ENCODE measurements at regions not wholly inside any gene's neighbourhood (a gene's known extent, or its start where the extent isn't known, plus 50 kb on each side); places are given as distances from the start of the nearest gene placed in this dataset.

DNA sequence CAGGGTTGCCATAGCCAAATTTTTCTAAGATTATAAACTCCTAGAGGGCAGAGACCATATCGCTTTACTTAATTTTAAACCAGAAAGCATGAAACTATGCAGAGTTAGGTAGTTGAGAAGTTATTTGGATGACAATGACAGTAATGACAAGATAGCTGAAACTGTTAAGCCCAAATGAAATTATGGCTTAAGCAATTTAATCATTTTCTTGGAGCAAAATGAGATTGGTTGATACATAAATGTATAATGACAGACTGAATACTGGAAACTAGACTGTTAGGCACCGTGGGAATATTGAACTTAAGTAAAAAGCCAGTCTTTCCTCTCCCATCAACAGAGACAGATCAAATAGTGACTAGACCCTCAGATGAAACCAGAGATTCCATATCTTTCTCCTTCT is 670.3 kb upstream of the NRSN1 start:
- H3K23me2 ChIP-seq (ENCODE audit: insufficient read length, low read depth, low read length, poor library complexity, severe bottlenecking), result no peaks in the 10 kb centered on the region
- H3K27me3 ChIP-seq (ENCODE audit: insufficient read depth, low read length), result no peaks in the 10 kb centered on the region
- H3K4ac ChIP-seq (ENCODE audit: low read depth, low read length), result no peak overlapping the region
- no peak overlapping the region for H3K9ac ChIP-seq (ENCODE audit: extremely low read depth, insufficient read length, low read length)
- no peak overlapping the region for H2BK120ac ChIP-seq (ENCODE audit: low read depth, low read length, poor library complexity, severe bottlenecking)
- H3K4me2 ChIP-seq (ENCODE audit: insufficient read depth, insufficient read length, low read length), result no peak overlapping the region
- no peak overlapping the region for H2BK12ac ChIP-seq (ENCODE audit: insufficient read length, low read depth, low read length)
- Mint-ChIP-seq H3K4me1 (peaks cover 8 to 12% of the 10 kb centered on the region in 2 experiments; a peak in 2 of 4 replicates), H3K9me3 (no peaks in the 10 kb centered on the region), H3K36me3 (ENCODE audit: insufficient read depth in 1 of 3, low read depth in 3 of 3) (no peaks in the 10 kb centered on the region; a peak in 1 of 7 replicates), H3K27me3 (ENCODE audit: low read depth) (no peaks in the 10 kb centered on the region), H3K4me3 (no peak overlapping the region), H3K27ac (no peak overlapping the region)
- H2BK15ac ChIP-seq (ENCODE audit: low read depth, low read length), result no peak overlapping the region
- no CpG with 5 or more reads among the region's 2 CpGs for WGBS (ENCODE audit: extremely low coverage, insufficient read length, low lambda C conversion rate)
- TF ChIP-seq, protein P1, sequence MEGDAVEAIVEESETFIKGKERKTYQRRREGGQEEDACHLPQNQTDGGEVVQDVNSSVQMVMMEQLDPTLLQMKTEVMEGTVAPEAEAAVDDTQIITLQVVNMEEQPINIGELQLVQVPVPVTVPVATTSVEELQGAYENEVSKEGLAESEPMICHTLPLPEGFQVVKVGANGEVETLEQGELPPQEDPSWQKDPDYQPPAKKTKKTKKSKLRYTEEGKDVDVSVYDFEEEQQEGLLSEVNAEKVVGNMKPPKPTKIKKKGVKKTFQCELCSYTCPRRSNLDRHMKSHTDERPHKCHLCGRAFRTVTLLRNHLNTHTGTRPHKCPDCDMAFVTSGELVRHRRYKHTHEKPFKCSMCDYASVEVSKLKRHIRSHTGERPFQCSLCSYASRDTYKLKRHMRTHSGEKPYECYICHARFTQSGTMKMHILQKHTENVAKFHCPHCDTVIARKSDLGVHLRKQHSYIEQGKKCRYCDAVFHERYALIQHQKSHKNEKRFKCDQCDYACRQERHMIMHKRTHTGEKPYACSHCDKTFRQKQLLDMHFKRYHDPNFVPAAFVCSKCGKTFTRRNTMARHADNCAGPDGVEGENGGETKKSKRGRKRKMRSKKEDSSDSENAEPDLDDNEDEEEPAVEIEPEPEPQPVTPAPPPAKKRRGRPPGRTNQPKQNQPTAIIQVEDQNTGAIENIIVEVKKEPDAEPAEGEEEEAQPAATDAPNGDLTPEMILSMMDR (conservative IDR thresholded peaks at IDR 0.05), result no peak
- H3K4me1 ChIP-seq (ENCODE audit: insufficient read depth, low read length), result no peaks in the 10 kb centered on the region; the same call in 1 of the 2 replicates
- no peak overlapping the region for H2BK20ac ChIP-seq (ENCODE audit: low read depth, low read length, poor library complexity, severe bottlenecking)
- H3K18ac ChIP-seq (ENCODE audit: insufficient read length, low read depth, low read length), result no peak overlapping the region
- no peak overlapping the region for H2AK5ac ChIP-seq (ENCODE audit: insufficient read length, low read length)
- no peak overlapping the region for H4K8ac ChIP-seq (replicated peaks; ENCODE audit: insufficient read length, low read depth, low read length)
- no peak overlapping the region for H4K5ac ChIP-seq (ENCODE audit: insufficient read length, low read depth, low read length)
- no peaks in the 10 kb centered on the region for H4K20me1 ChIP-seq (ENCODE audit: control insufficient read depth, insufficient read depth, insufficient read length)
- H4K91ac ChIP-seq (ENCODE audit: insufficient read length, low read depth, low read length), result no peak overlapping the region
- H3K9me3 ChIP-seq (ENCODE audit: control insufficient read depth, low read depth, low read length), result no peaks in the 10 kb centered on the region
- no peak overlapping the region for H3K27ac ChIP-seq (ENCODE audit: insufficient read length, low read depth, low read length)
- H2BK5ac ChIP-seq (ENCODE audit: insufficient read length, low read length), result no peak overlapping the region
- DNase-seq, result no peak
- H2AFZ ChIP-seq (ENCODE audit: low read length), result no peak overlapping the region
- H3K79me1 ChIP-seq (ENCODE audit: insufficient read depth, low read depth, low read length, poor library complexity, severe bottlenecking), result no peaks in the 10 kb centered on the region
- no peaks in the 10 kb centered on the region for H3K79me2 ChIP-seq (ENCODE audit: insufficient read depth, low read length)
- no peak overlapping the region for H3K56ac ChIP-seq (ENCODE audit: insufficient read length, low read depth, low read length)
- no peak overlapping the region for H3K14ac ChIP-seq (ENCODE audit: insufficient read depth, low read length)
- H3K23ac ChIP-seq (ENCODE audit: insufficient read length, low read depth, low read length), result no peak overlapping the region
- no peak overlapping the region for H3T11ph ChIP-seq (ENCODE audit: low read length)
